ACHN (cell line): ENCODE measurements at regions not wholly inside any gene's neighbourhood (a gene's known extent, or its start where the extent isn't known, plus 50 kb on each side); places are given as distances from the start of the nearest gene placed in this dataset.
"Not testable (repeated sequence)": the region's sequence is repeated elsewhere in the genome, so short reads cannot be mapped to it uniquely, and the experiment has no call there.

Experiments used
- DNase-seq: peaks from one replicate; pipeline ENCODE4 v3.0.0-alpha.2; 2015
- in situ Hi-C: cut with HindIII; loops from 2 replicates; pipeline ENCODE4 v1.10.0; 2017; ENCODE audit warnings: low sequenced_read_pairs, low pct_ligation_motif_present, low pct_unique_long_range_greater_than_20kb

GRCh38 chr16:87160701-87161337 lies 156.4 kb downstream of the C16orf95 start:
- no peak for DNase-seq
- in situ Hi-C loops = no loop called here

GRCh38 chr16:87161410-87161809 lies 155.8 kb downstream of the C16orf95 start:
- in situ Hi-C loops, DNase-seq: not testable (repeated sequence)

GRCh38 chr16:87161822-87162676 lies 155.1 kb downstream of the C16orf95 start:
- DNase-seq = no peak
- in situ Hi-C loops = no loop called here

GRCh38 chr16:87162799-87163198 lies 154.4 kb downstream of the C16orf95 start:
- DNase-seq, in situ Hi-C loops: not testable (repeated sequence)

GRCh38 chr16:87163637-87164036 lies 153.6 kb downstream of the C16orf95 start:
- no peak for DNase-seq
- in situ Hi-C loops = no loop called here

GRCh38 chr16:87165151-87165550 lies 152.0 kb downstream of the C16orf95 start:
- no peak for DNase-seq
- in situ Hi-C loops = no loop called here

GRCh38 chr16:87165885-87166284 lies 151.3 kb downstream of the C16orf95 start:
- no peak for DNase-seq

GRCh38 chr16:87166321-87166720 lies 150.9 kb downstream of the C16orf95 start:
- DNase-seq = no peak

More at GRCh38 chr16:87165885-87166284, 151.3 kb downstream of the C16orf95 start:
- in situ Hi-C loops = no loop called here

GRCh38 chr16:87166934-87167333 lies 150.3 kb downstream of the C16orf95 start:
- in situ Hi-C loops = no loop called here
- DNase-seq = no peak

More at GRCh38 chr16:87166321-87166720, 150.9 kb downstream of the C16orf95 start:
- in situ Hi-C loops = no loop called here

GRCh38 chr16:87169509-87169995 lies 147.6 kb downstream of the C16orf95 start:
- DNase-seq = no peak
- in situ Hi-C loops = no loop called here

- in situ Hi-C loops = no loop called here
Measured at GRCh38 chr16:87170310-87170709, 146.9 kb downstream of the C16orf95 start.

GRCh38 chr16:87171723-87172122 lies 145.5 kb downstream of the C16orf95 start:
- DNase-seq = no peak
- in situ Hi-C loops = no loop called here

More at GRCh38 chr16:87170310-87170709, 146.9 kb downstream of the C16orf95 start:
- no peak for DNase-seq

- in situ Hi-C loops = no loop called here
- DNase-seq = no peak
Measured at GRCh38 chr16:87172632-87173031, 144.6 kb downstream of the C16orf95 start.

GRCh38 chr16:87173294-87173893 lies 143.8 kb downstream of the C16orf95 start:
- in situ Hi-C loops = no loop called here
- DNase-seq = no peak

- in situ Hi-C loops = no loop called here
- no peak for DNase-seq
Measured at GRCh38 chr16:87174061-87174460, 143.1 kb downstream of the C16orf95 start.

GRCh38 chr16:87176735-87177134 lies 140.5 kb downstream of the C16orf95 start:
- DNase-seq = no peak
- in situ Hi-C loops = no loop called here

GRCh38 chr16:87177673-87178072 lies 139.5 kb downstream of the C16orf95 start:
- no peak for DNase-seq
- in situ Hi-C loops = no loop called here

- DNase-seq = no peak
- in situ Hi-C loops = no loop called here
Measured at GRCh38 chr16:87178177-87178863, 138.9 kb downstream of the C16orf95 start.

- DNase-seq = no peak
- in situ Hi-C loops = no loop called here
Measured at GRCh38 chr16:87178977-87179376, 138.2 kb downstream of the C16orf95 start.
